Stimulated activated CD4-positive, alpha-beta T cell treated with anti-CD3 and anti-CD28 coated beads, Interleukin-1b, Interleukin-23, amount 100 ng/mL, for 48 hours (primary cell): ENCODE measurements at regions not wholly inside any gene's neighbourhood (a gene's known extent, or its start where the extent isn't known, plus 50 kb on each side); places are given as distances from the start of the nearest gene placed in this dataset.
"Not testable (repeated sequence)": the region's sequence is repeated elsewhere in the genome, so short reads cannot be mapped to it uniquely, and the experiment has no call there.

Source experiments
- DNase-seq: peaks from one replicate; pipeline ENCODE4 v3.0.0-alpha.2; 2020

GRCh38 chr3:81277853-81278252 lies 483.6 kb downstream of the GBE1 start:
- DNase-seq: no peak

- DNase-seq: no peak
Observed at GRCh38 chr3:81274671-81275070, 486.8 kb downstream of the GBE1 start.

- DNase-seq: no peak
Observed at GRCh38 chr3:81270603-81271379, 490.7 kb downstream of the GBE1 start.

GRCh38 chr3:81268526-81268925 lies 492.9 kb downstream of the GBE1 start:
- DNase-seq: no peak

- DNase-seq: no peak
Observed at GRCh38 chr3:81261996-81262395, 499.4 kb downstream of the GBE1 start.

- no peak for DNase-seq
Observed at GRCh38 chr3:81255463-81255862, 506.0 kb downstream of the GBE1 start.

GRCh38 chr3:81251096-81251495 lies 510.3 kb downstream of the GBE1 start:
- DNase-seq: no peak

GRCh38 chr3:81249540-81250029 lies 511.9 kb downstream of the GBE1 start:
- no peak for DNase-seq

GRCh38 chr3:81245501-81245900 lies 515.9 kb downstream of the GBE1 start:
- no peak for DNase-seq

GRCh38 chr3:81245043-81245442 lies 516.4 kb downstream of the GBE1 start:
- DNase-seq: no peak

- no peak for DNase-seq
Observed at GRCh38 chr3:81244231-81244630, 517.2 kb downstream of the GBE1 start.

- no peak for DNase-seq
Observed at GRCh38 chr3:81242871-81243270, 518.6 kb downstream of the GBE1 start.

- no peak for DNase-seq
Observed at GRCh38 chr3:81237181-81237580, 524.3 kb downstream of the GBE1 start.

GRCh38 chr3:81218023-81218422 lies 543.4 kb downstream of the GBE1 start:
- no peak for DNase-seq

GRCh38 chr3:81217101-81217500 lies 544.3 kb downstream of the GBE1 start:
- no peak for DNase-seq

GRCh38 chr3:81216192-81216591 lies 545.3 kb downstream of the GBE1 start:
- DNase-seq: no peak

GRCh38 chr3:81214631-81215030 lies 546.8 kb downstream of the GBE1 start:
- no peak for DNase-seq

- no peak for DNase-seq
Observed at GRCh38 chr3:81199587-81199986, 561.9 kb downstream of the GBE1 start.

GRCh38 chr3:81198756-81199155 lies 562.7 kb downstream of the GBE1 start:
- no peak for DNase-seq

GRCh38 chr3:81198216-81198615 lies 563.2 kb downstream of the GBE1 start:
- no peak for DNase-seq

- DNase-seq: no peak
Observed at GRCh38 chr3:81197386-81197785, 564.1 kb downstream of the GBE1 start.

GRCh38 chr3:81195478-81195877 lies 566.0 kb downstream of the GBE1 start:
- no peak for DNase-seq

GRCh38 chr3:81186412-81186811 lies 575.0 kb downstream of the GBE1 start:
- no peak for DNase-seq

- not testable (repeated sequence) for DNase-seq
Observed at GRCh38 chr3:81182086-81182875, 579.2 kb downstream of the GBE1 start.
